H1 (cell line): ENCODE measurements at regions not wholly inside any gene's neighbourhood (a gene's known extent, or its start where the extent isn't known, plus 50 kb on each side); places are given as distances from the start of the nearest gene placed in this dataset.

Experiments used
- ATF3 ChIP-seq: IDR thresholded peaks from 2 replicates; pipeline ENCODE4 v1.6.1; 2011; ENCODE audit warnings: low read depth, mild to moderate bottlenecking, low read length; ENCODE audit not compliant: insufficient read depth
- BACH1 ChIP-seq: IDR thresholded peaks from 2 replicates; pipeline ENCODE4 v1.6.1; 2012; ENCODE audit warnings: low read length, improper control_type of control experiment
- CTCF ChIP-seq, 3 experiments: IDR thresholded peaks; 1 replicate in 2 of 3; 2 replicates in 1 of 3; pipeline versions ENCODE4 v1.5.1 to v1.6.1; 2011; ENCODE audit warnings: low read length in 3 of 3, mild to moderate bottlenecking in 3 of 3, inconsistent platforms in 2 of 3, low read depth in 1 of 3, moderate library complexity in 1 of 3; ENCODE audit not compliant: insufficient read depth in 1 of 3; ENCODE audit errors: control extremely low read depth in 1 of 3
- POLR2A ChIP-seq, 2 experiments: IDR thresholded peaks; 1 replicate in 1 of 2; 2 replicates in 1 of 2; pipeline ENCODE4 v1.6.1; 2011; ENCODE audit warnings: low read depth in 2 of 2, low read length in 2 of 2, mild to moderate bottlenecking in 2 of 2; ENCODE audit errors: control extremely low read depth in 1 of 2
- POLR2AphosphoS5 ChIP-seq: IDR thresholded peaks from 2 replicates; pipeline ENCODE4 v1.6.1; 2011; ENCODE audit warnings: low read depth, low read length
- RAD21 ChIP-seq, 2 experiments: IDR thresholded peaks in 1 of 2; conservative IDR thresholded peaks in 1 of 2; 2 replicates each; pipeline ENCODE4 v1.6.1; 2011; ENCODE audit warnings: low read depth in 2 of 2, low read length in 2 of 2, improper control_type of control experiment in 1 of 2, inconsistent platforms in 1 of 2, mild to moderate bottlenecking in 1 of 2, moderate library complexity in 1 of 2
- SIX5 ChIP-seq: IDR thresholded peaks from 2 replicates; pipeline ENCODE4 v1.6.1; 2011; ENCODE audit warnings: mild to moderate bottlenecking, low read depth, low read length
- SP1 ChIP-seq: IDR thresholded peaks from 2 replicates; pipeline ENCODE4 v1.6.1; 2011; ENCODE audit warnings: low read depth, low read length
- SUZ12 ChIP-seq: fragments of 200-600 bp; sonication (generic); IDR thresholded peaks from 2 replicates; pipeline ENCODE4 v1.6.1; 2012; ENCODE audit warnings: mild to moderate bottlenecking, inconsistent platforms, low read length, moderate library complexity, mixed read lengths
- TAF1 ChIP-seq: IDR thresholded peaks from 2 replicates; pipeline ENCODE4 v1.6.1; 2011; ENCODE audit warnings: mild to moderate bottlenecking, low read depth, low read length
- TF ChIP-seq, protein P1 (sequence below): IDR thresholded peaks from 2 replicates; pipeline ENCODE4 v1.6.1; 2011; ENCODE audit warnings: low read length, improper control_type of control experiment
- TF ChIP-seq, protein P2 (sequence below): IDR thresholded peaks from 2 replicates; pipeline ENCODE4 v1.6.1; 2012; ENCODE audit warnings: inconsistent platforms
- TF ChIP-seq, protein P3 (sequence below): IDR thresholded peaks from 2 replicates; pipeline ENCODE4 v1.6.1; 2012; ENCODE audit warnings: inconsistent platforms

DNA sequence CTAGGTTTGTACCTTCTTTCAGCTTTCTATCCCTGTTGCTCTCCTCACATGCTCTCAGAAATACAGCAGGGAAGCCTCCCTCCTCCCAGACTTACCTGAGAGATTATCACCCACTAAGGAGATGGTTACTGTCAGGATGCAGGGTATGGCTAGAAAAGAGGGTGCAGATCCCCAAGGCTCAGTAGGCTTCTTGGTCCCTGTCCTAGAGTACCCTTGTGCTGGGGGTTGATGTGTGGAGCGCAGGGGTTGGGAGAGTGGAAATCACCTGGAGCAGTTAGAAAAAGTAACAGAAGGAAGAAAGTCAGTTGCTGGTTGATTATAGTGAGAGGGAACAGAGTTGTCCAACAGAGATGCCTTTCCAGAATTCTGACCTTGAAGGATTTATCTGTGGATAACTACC, 80.2 kb downstream of the CNGA2 start:
- TF ChIP-seq, protein P1, sequence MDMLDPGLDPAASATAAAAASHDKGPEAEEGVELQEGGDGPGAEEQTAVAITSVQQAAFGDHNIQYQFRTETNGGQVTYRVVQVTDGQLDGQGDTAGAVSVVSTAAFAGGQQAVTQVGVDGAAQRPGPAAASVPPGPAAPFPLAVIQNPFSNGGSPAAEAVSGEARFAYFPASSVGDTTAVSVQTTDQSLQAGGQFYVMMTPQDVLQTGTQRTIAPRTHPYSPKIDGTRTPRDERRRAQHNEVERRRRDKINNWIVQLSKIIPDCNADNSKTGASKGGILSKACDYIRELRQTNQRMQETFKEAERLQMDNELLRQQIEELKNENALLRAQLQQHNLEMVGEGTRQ, result no peak
- TF ChIP-seq SP1, result no peak
- no peak for TF ChIP-seq CTCF (IDR thresholded peaks at IDR 0.05; ENCODE audit: control extremely low read depth in 1 of 3, insufficient read depth in 1 of 3, low read depth in 1 of 3, low read length in 3 of 3)
- no peak for TF ChIP-seq POLR2A (IDR thresholded peaks at IDR 0.05; ENCODE audit: control extremely low read depth in 1 of 2, low read depth in 2 of 2, low read length in 2 of 2)
- TF ChIP-seq, protein P2, sequence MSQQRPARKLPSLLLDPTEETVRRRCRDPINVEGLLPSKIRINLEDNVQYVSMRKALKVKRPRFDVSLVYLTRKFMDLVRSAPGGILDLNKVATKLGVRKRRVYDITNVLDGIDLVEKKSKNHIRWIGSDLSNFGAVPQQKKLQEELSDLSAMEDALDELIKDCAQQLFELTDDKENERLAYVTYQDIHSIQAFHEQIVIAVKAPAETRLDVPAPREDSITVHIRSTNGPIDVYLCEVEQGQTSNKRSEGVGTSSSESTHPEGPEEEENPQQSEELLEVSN, result no peak
- no peak for TF ChIP-seq TAF1
- no peak for TF ChIP-seq BACH1
- TF ChIP-seq ATF3, result no peak
- no peak for TF ChIP-seq POLR2AphosphoS5
- no peak for TF ChIP-seq RAD21 (IDR thresholded peaks at IDR 0.05 in 1 of 2, conservative IDR thresholded peaks at IDR 0.05 in 1 of 2; ENCODE audit: low read depth in 2 of 2, low read length in 2 of 2)
- TF ChIP-seq SUZ12, result no peak
- TF ChIP-seq, protein P3, sequence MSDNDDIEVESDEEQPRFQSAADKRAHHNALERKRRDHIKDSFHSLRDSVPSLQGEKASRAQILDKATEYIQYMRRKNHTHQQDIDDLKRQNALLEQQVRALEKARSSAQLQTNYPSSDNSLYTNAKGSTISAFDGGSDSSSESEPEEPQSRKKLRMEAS, result no peak
- TF ChIP-seq SIX5, result no peak
